IPS DF 6.9 (cell line): ENCODE measurements at regions not wholly inside any gene's neighbourhood (a gene's known extent, or its start where the extent isn't known, plus 50 kb on each side); places are given as distances from the start of the nearest gene placed in this dataset.

Experiments used
- DNase-seq: peaks from one replicate; pipeline ENCODE4 v3.0.0-alpha.2; 2013; ENCODE audit warnings: low read depth, low spot score
- H3K27ac ChIP-seq: one replicate; pipeline ENCODE4 v1.5.1; 2013; ENCODE audit warnings: low read length, control low read depth
- H3K27me3 ChIP-seq: 2 replicates; pipeline ENCODE4 v1.6.1; 2013; ENCODE audit warnings: mild to moderate bottlenecking, low read length; ENCODE audit not compliant: control insufficient read depth, insufficient read depth
- H3K36me3 ChIP-seq: 2 replicates; pipeline ENCODE4 v1.6.1; 2013; ENCODE audit warnings: low read length; ENCODE audit not compliant: control insufficient read depth, insufficient read depth
- H3K4me1 ChIP-seq: 2 replicates; pipeline ENCODE4 v1.6.1; 2013; ENCODE audit warnings: low read length; ENCODE audit not compliant: control insufficient read depth, insufficient read depth
- H3K4me3 ChIP-seq: 2 replicates; pipeline ENCODE4 v1.5.1; 2013; ENCODE audit warnings: mild to moderate bottlenecking, low read length
- H3K9me3 ChIP-seq: 2 replicates; pipeline ENCODE4 v1.6.1; 2013; ENCODE audit warnings: low read length, inconsistent platforms; ENCODE audit not compliant: control insufficient read depth, insufficient read depth
- WGBS: extraction: QIAGEN DNeasy Blood & Tissue Kit; methylation state at CpG from one replicate; pipeline ENCODE4 v1.1.7; 2013; ENCODE audit warnings: mixed read lengths, missing lambda C conversion rate; ENCODE audit not compliant: insufficient read length, insufficient coverage; 5-methylcytosine and 5-hydroxymethylcytosine counted together

DNA sequence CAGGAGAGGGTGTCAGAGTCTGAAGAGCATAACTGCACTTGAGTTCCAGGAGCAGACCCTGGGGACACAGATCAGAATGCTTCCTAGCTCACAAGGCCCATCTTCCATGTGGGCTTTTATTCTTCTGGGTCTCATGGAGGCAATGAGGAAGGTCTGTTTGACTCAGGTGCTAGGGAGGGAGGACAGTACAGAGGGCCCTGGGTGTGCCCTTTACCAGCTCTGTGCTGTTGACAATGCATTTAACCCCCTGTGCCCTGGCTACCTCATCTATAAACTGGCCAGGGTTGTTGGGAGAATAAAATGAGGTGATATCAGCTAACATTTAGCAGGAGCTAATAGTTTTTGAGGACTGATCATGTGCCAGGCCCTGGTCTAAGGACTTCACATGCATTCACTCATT is 318.0 kb downstream of the DMAC1 start:
- no peaks in the 10 kb centered on the region for H3K4me1 ChIP-seq
- no peaks in the 10 kb centered on the region for H3K36me3 ChIP-seq
- no peak overlapping the region for H3K27ac ChIP-seq
- no peak overlapping the region for H3K4me3 ChIP-seq
- no peaks in the 10 kb centered on the region for H3K27me3 ChIP-seq
- no peaks in the 10 kb centered on the region for H3K9me3 ChIP-seq
- no peak for DNase-seq

DNA sequence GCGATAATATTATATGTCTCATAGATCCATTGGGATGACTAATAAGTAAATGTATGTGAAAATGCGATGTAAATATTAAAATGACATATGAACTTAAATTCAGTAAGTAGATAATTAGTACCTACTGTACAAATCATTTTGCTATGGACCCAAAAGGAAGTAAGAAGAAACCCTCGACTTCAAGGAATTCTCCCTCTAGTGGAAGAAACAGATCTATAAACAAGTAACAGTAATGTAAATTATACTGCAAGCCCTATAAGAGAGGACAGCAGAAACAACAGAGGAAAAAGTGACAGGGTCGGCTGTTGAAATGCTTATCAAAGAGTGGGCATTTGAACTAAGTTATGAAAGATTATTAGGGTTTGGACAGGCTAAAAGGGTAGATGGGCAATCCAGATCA is 320.3 kb downstream of the DMAC1 start:
- Histone ChIP-seq H3K36me3 (no peaks in the 10 kb centered on the region), H3K4me1 (no peaks in the 10 kb centered on the region), H3K9me3 (no peaks in the 10 kb centered on the region), H3K4me3 (no peak overlapping the region), H3K27ac (no peak overlapping the region), H3K27me3 (no peaks in the 10 kb centered on the region)
- DNase-seq: no peak
- WGBS: no CpG with 5 or more reads among the region's 4 CpGs

- WGBS: no CpG with 5 or more reads among the region's 2 CpGs
Observed at GRCh38 chr9:7478646-7479045, 320.9 kb downstream of the DMAC1 start.

DNA sequence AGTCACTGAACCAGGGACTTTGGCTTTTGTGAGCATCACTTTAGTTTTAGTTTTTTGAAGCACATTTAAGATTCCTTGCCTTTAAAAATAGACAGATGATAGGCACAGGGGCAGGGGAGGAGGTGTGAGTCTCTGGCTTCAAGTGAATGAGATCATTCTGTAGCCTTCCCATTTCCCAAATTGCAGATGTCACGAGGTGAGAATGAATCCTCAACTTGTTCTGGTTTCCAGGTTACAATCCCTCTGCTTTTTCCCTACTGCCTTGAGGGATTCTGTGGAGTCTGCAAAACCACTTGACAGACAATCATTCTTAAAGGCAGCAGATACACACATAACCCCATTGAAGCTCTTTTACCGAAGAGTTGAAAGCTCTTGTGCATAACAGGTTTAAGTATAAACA is 332.4 kb downstream of the DMAC1 start:
- no peaks in the 10 kb centered on the region for H3K4me1 ChIP-seq
- no CpG with 5 or more reads among the region's 2 CpGs for WGBS

More at GRCh38 chr9:7478646-7479045, 320.9 kb downstream of the DMAC1 start:
- no peak overlapping the region for H3K27ac ChIP-seq
- no peaks in the 10 kb centered on the region for H3K27me3 ChIP-seq
- H3K4me3 ChIP-seq: no peak overlapping the region
- H3K9me3 ChIP-seq: no peaks in the 10 kb centered on the region
- no peak for DNase-seq
- H3K4me1 ChIP-seq: no peaks in the 10 kb centered on the region
- no peaks in the 10 kb centered on the region for H3K36me3 ChIP-seq

DNA sequence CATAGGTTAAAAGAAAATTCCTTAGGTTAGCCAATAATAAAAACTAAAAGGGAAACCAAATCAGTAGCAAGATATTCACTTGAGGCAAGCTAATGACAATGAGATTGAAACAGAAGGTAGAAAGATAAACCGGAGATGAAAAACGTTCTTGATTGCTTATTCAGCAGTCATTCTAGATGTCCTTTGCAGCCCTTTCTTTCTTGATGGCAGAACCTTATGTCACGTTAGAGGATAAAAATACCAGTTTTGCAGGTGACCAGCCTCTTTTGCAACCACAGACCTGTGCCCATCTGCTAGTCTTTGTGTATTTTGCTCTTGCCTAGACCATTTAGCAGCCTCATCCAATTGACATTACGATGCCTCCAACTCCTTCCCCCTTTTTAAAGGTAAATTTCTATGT is 337.8 kb downstream of the DMAC1 start:
- DNase-seq: no peak
- Histone ChIP-seq H3K9me3 (no peaks in the 10 kb centered on the region), H3K27me3 (no peaks in the 10 kb centered on the region), H3K4me3 (no peak overlapping the region), H3K36me3 (no peaks in the 10 kb centered on the region), H3K4me1 (no peaks in the 10 kb centered on the region), H3K27ac (no peak overlapping the region)
- no CpG with 5 or more reads among the region's 4 CpGs for WGBS

More for the DNA sequence above, 332.4 kb downstream of the DMAC1 start:
- no peak overlapping the region for H3K4me3 ChIP-seq
- DNase-seq: no peak
- H3K27me3 ChIP-seq: no peaks in the 10 kb centered on the region
- H3K27ac ChIP-seq: no peak overlapping the region
- no peaks in the 10 kb centered on the region for H3K36me3 ChIP-seq
- no peaks in the 10 kb centered on the region for H3K9me3 ChIP-seq

GRCh38 chr9:7456793-7457530 is 342.6 kb downstream of the DMAC1 start:
- no peaks in the 10 kb centered on the region for H3K4me1 ChIP-seq
- no peak overlapping the region for H3K27ac ChIP-seq
- no peaks in the 10 kb centered on the region for H3K9me3 ChIP-seq
- DNase-seq: no peak
- H3K36me3 ChIP-seq: no peaks in the 10 kb centered on the region
- no peaks in the 10 kb centered on the region for H3K27me3 ChIP-seq
- WGBS: no CpG with 5 or more reads among the region's 1 CpG
- H3K4me3 ChIP-seq: no peak overlapping the region

- no peak for DNase-seq
- Histone ChIP-seq H3K27ac (no peak overlapping the region), H3K36me3 (no peaks in the 10 kb centered on the region), H3K4me1 (no peaks in the 10 kb centered on the region), H3K4me3 (no peak overlapping the region), H3K27me3 (no peaks in the 10 kb centered on the region), H3K9me3 (no peaks in the 10 kb centered on the region)
- WGBS: no CpG with 5 or more reads among the region's 2 CpGs
Observed at GRCh38 chr9:7456377-7456776, 343.2 kb downstream of the DMAC1 start.

GRCh38 chr9:7454624-7455023 is 345.0 kb downstream of the DMAC1 start:
- DNase-seq: no peak
- no peaks in the 10 kb centered on the region for H3K36me3 ChIP-seq
- no CpG with 5 or more reads among the region's 2 CpGs for WGBS
- no peak overlapping the region for H3K4me3 ChIP-seq
- no peak overlapping the region for H3K27ac ChIP-seq
- H3K9me3 ChIP-seq: no peaks in the 10 kb centered on the region
- no peaks in the 10 kb centered on the region for H3K27me3 ChIP-seq
- no peaks in the 10 kb centered on the region for H3K4me1 ChIP-seq

DNA sequence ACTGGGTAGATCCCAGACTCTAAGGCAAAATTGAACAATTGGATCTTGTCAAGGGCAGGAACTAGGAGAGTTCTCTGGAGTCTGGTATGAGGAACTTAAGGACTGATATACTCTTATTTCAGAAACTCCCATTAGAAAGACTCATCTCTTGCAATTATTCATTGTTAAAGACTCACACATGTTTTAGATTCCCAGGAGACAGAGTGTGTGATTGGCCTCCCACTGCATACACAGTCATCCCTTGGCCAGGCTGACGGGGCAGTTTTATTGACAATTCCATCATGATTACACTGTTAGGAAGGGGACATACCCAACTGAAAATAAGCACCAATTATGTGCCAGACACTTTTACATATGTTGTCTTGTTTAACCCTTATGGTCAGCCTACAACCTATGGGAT is 347.2 kb downstream of the DMAC1 start:
- Histone ChIP-seq H3K27ac (no peak overlapping the region), H3K27me3 (no peaks in the 10 kb centered on the region), H3K4me3 (no peak overlapping the region), H3K4me1 (no peaks in the 10 kb centered on the region), H3K36me3 (no peaks in the 10 kb centered on the region), H3K9me3 (no peaks in the 10 kb centered on the region)
- no CpG with 5 or more reads among the region's 1 CpG for WGBS
- no peak for DNase-seq

GRCh38 chr9:7451062-7451461 is 348.5 kb downstream of the DMAC1 start:
- Histone ChIP-seq H3K27ac (no peak overlapping the region), H3K27me3 (no peaks in the 10 kb centered on the region), H3K9me3 (no peaks in the 10 kb centered on the region), H3K4me3 (no peak overlapping the region), H3K36me3 (no peaks in the 10 kb centered on the region), H3K4me1 (no peaks in the 10 kb centered on the region)
- DNase-seq: no peak
- WGBS: no CpG with 5 or more reads among the region's 3 CpGs

DNA sequence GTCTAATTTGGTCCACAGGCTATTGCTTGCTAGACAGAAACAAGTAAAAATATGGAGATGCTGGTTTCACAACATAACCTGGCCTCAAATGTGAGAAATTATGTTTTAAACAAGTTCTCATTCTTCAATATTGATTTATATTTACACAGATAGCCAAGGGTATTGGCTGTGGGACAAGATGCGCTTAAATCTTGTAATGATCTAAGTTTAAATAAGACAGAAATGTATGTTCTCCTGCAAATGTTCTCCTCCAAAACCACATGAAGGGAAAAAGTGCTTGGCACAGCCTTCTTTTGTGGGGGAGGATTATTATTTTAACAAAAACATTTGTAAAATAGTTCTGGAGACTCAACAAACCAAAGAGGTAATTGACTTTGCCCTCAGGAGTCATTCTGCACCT is 356.0 kb downstream of the DMAC1 start:
- Histone ChIP-seq H3K27ac (no peak overlapping the region), H3K36me3 (no peaks in the 10 kb centered on the region), H3K4me1 (no peaks in the 10 kb centered on the region), H3K4me3 (no peak overlapping the region), H3K9me3 (no peaks in the 10 kb centered on the region), H3K27me3 (no peaks in the 10 kb centered on the region)
- DNase-seq: no peak
- WGBS: no CpG with 5 or more reads among the region's 1 CpG
